B cell (primary cell): ENCODE measurements at regions not wholly inside any gene's neighbourhood (a gene's known extent, or its start where the extent isn't known, plus 50 kb on each side); places are given as distances from the start of the nearest gene placed in this dataset.
"Not testable (repeated sequence)": the region's sequence is repeated elsewhere in the genome, so short reads cannot be mapped to it uniquely, and the experiment has no call there.

Experiments
- ATAC-seq: fragments of 200-7000 bp; cut with Tn5 transposase; one replicate; pipeline ENCODE4 v1.10.0; 2021; ENCODE audit warnings: low read depth, mild to moderate bottlenecking, moderate number of reproducible peaks, moderate library complexity
- CTCF ChIA-PET: fragments of 350-600 bp; sonication (Branson Sonifier 250); formaldehyde crosslinking; loops from one replicate; lab custom pipeline; 2021; ENCODE audit warnings: antibody characterized with exemption, inconsistent platforms; lab: Charles Lee
- POLR2A ChIA-PET: fragments of 350-600 bp; sonication (Branson Sonifier 250); formaldehyde crosslinking; loops from one replicate; lab custom pipeline; 2021; ENCODE audit warnings: antibody characterized with exemption; lab: Charles Lee
- DNase-seq: peaks from one replicate; pipeline ENCODE4 v3.0.0; 2013
- H2AFZ ChIP-seq: 2 replicates; pipeline ENCODE4 v1.6.1; 2012; ENCODE audit warnings: mild to moderate bottlenecking, low read depth, low read length; ENCODE audit not compliant: insufficient read depth, poor library complexity, severe bottlenecking
- H3K27ac ChIP-seq, 2 donors: 1 replicate in 1 of 2; 2 replicates in 1 of 2; pipeline ENCODE4 v1.5.1; 2012 to 2013; ENCODE audit warnings: low read length in 2 of 2, mild to moderate bottlenecking in 2 of 2, moderate library complexity in 1 of 2
- H3K27me3 ChIP-seq, 4 experiments: fragments of 200-600 bp in 1 of 4; sonication (generic) in 1 of 4; replicated peaks in 1 of 4; 1 replicate in 2 of 4; 2 replicates in 2 of 4; pipeline versions ENCODE4 v1.6.1 to v1.7.0; 2013 to 2016; ENCODE audit warnings: low read length in 3 of 4, mild to moderate bottlenecking in 2 of 4, mixed read lengths in 1 of 4, moderate library complexity in 1 of 4; ENCODE audit not compliant: insufficient read depth in 4 of 4, control insufficient read depth in 3 of 4; ENCODE audit errors: control extremely low read depth in 1 of 4
- H3K36me3 ChIP-seq, 2 experiments: replicated peaks in 1 of 2; 1 replicate in 1 of 2; 2 replicates in 1 of 2; pipeline versions ENCODE4 v1.6.1 to v1.7.1; 2013; ENCODE audit warnings: low read length in 1 of 2; ENCODE audit not compliant: insufficient read depth in 2 of 2, control insufficient read depth in 1 of 2; ENCODE audit errors: control extremely low read depth in 1 of 2, extremely low read depth in 1 of 2
- H3K4me1 ChIP-seq, 2 donors: fragments of 200-600 bp in 1 of 2; sonication (generic) in 1 of 2; 1 replicate in 1 of 2; 2 replicates in 1 of 2; pipeline versions ENCODE4 v1.5.1 to v1.6.1; 2013 to 2017; ENCODE audit warnings: low read length in 2 of 2; ENCODE audit not compliant: control insufficient read depth in 2 of 2, insufficient read depth in 2 of 2
- H3K4me2 ChIP-seq: replicated peaks from 2 replicates; pipeline ENCODE3; 2012; ENCODE audit warnings: mild to moderate bottlenecking, low read depth, low read length; ENCODE audit not compliant: poor library complexity, severe bottlenecking
- H3K4me3 ChIP-seq, 5 experiments: fragments of 200-600 bp in 1 of 5; sonication (generic) in 1 of 5; 1 replicate in 3 of 5; 2 replicates in 2 of 5; pipeline versions ENCODE4 v1.5.1 to v1.7.0; 2011 to 2016; ENCODE audit warnings: low read length in 4 of 5, mild to moderate bottlenecking in 4 of 5, low read depth in 2 of 5, control low read depth in 1 of 5, moderate library complexity in 1 of 5; ENCODE audit not compliant: insufficient read depth in 1 of 5; ENCODE audit errors: control extremely low read depth in 1 of 5, extremely low read depth in 1 of 5
- H3K79me2 ChIP-seq: fragments of 200-600 bp; sonication (generic); one replicate; pipeline ENCODE4 v1.6.0; 2016; ENCODE audit warnings: low read length; ENCODE audit not compliant: control insufficient read depth, insufficient read depth
- H3K9ac ChIP-seq: fragments of 200-600 bp; sonication (generic); 2 replicates; pipeline ENCODE4 v1.6.1; 2017; ENCODE audit warnings: mild to moderate bottlenecking, low read length, moderate library complexity
- H3K9me3 ChIP-seq, 3 donors: one replicate each; pipeline versions ENCODE4 v1.6.1 to v1.7.1; 2013; ENCODE audit warnings: low read length in 2 of 3; ENCODE audit not compliant: control insufficient read depth in 2 of 3, insufficient read depth in 1 of 3; ENCODE audit errors: control extremely low read depth in 1 of 3
- H4K20me1 ChIP-seq: 2 replicates; pipeline ENCODE4 v1.6.0; 2012; ENCODE audit warnings: mild to moderate bottlenecking, low read length; ENCODE audit not compliant: insufficient read depth, control insufficient read depth, poor library complexity, severe bottlenecking
- H3K27ac Mint-ChIP-seq: one replicate; pipeline ENCODE4 v1.8.0; 2021; ENCODE audit warnings: mixed read lengths
- H3K27me3 Mint-ChIP-seq: one replicate; pipeline ENCODE4 v1.8.0; 2021; ENCODE audit warnings: mixed read lengths
- H3K4me1 Mint-ChIP-seq: one replicate; pipeline ENCODE4 v1.8.0; 2021; ENCODE audit warnings: mixed read lengths
- H3K4me3 Mint-ChIP-seq: one replicate; pipeline ENCODE4 v1.8.0; 2021; ENCODE audit warnings: mixed read lengths
- H3K9me3 Mint-ChIP-seq: one replicate; pipeline ENCODE4 v1.8.0; 2022; ENCODE audit warnings: mixed read lengths; ENCODE audit not compliant: insufficient read depth
- EZH2 ChIP-seq: IDR thresholded peaks from 2 replicates; pipeline ENCODE4 v1.6.1; 2012; ENCODE audit warnings: borderline replicate concordance, low read depth, mild to moderate bottlenecking, moderate library complexity, low read length; ENCODE audit not compliant: insufficient read depth, poor library complexity, severe bottlenecking
- WGBS: methylation state at CpG from one replicate; pipeline ENCODE4 v1.1.5; 2013; ENCODE audit warnings: missing lambda C conversion rate; ENCODE audit not compliant: insufficient coverage; 5-methylcytosine and 5-hydroxymethylcytosine counted together
- intact Hi-C: fragments of 100-400 bp; cut with micrococcal nuclease; formaldehyde crosslinking; loops from one replicate; pipeline ENCODE4 v1.10.0; 2022
- TF ChIP-seq, protein P1 (sequence below): fragments of 200-600 bp; IDR thresholded peaks from one replicate; pipeline ENCODE4 v1.8.0; 2022; ENCODE audit warnings: antibody characterized with exemption, mild to moderate bottlenecking

DNA sequence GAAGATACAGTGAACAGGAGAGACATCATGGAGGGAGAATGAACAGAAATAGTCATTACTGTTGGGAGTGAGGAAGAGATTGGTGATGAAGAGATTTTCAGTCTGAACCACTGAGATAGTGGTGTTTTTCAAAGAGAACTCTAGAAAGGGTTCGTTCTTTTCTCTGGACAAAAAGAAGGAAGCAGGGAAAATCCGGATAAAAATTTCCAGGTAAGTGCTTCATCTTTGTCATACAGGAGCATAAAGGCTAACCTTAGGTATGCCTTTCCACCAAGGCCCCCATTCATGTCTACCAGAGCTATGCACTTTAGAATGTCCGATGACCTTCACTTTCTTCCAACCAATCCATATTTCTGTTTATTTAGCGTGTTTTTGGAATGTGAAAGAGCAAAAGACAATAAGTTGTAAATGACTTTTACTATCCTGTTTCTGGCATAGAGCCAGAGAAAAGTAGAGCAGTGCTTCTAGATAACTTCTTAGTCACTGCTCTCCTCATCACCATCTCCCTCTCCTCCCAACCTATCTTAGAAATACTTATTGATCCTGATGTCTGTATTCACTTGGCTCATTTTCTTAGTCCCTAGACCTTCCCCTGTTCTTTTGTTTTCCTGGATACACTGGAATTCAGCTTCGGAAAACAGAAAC lies 116.5 kb downstream of the TTC6 start:
- POLR2A ChIA-PET = no interaction called here

DNA sequence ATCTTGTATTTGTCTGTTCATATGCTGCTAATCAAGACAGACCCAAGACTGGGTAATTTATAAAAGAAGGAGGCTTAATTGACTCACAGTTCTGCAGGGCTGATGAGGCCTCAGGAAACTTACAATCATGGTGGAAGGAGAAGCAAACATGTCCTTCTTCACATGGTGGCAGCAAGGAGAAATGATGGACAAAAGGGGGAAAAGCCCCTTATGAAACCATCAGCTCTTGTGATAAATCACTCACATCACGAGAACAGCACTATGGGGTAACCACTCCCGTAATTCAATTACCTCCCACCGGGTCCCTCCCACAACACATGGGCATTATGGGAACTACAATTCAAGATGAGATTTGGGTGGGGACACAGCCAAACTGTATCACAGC lies 117.0 kb downstream of the TTC6 start:
- not testable (repeated sequence) for H3K27ac Mint-ChIP-seq, H3K4me3 Mint-ChIP-seq, ATAC-seq

More for the DNA sequence above, 116.5 kb downstream of the TTC6 start:
- Histone ChIP-seq H2AFZ (no peak overlapping the region), H3K4me1 (no peaks in the 10 kb centered on the region), H3K9ac (no peak overlapping the region), H4K20me1 (no peaks in the 10 kb centered on the region), H3K27me3 (no peaks in the 10 kb centered on the region), H3K36me3 (no peaks in the 10 kb centered on the region), H3K4me3 (no peak overlapping the region), H3K27ac (no peak overlapping the region), H3K4me2 (no peak overlapping the region), H3K9me3 (peaks cover 0 to 3% (median 0%) of the 10 kb centered on the region in 3 donors), H3K79me2 (no peaks in the 10 kb centered on the region)
- Mint-ChIP-seq H3K27me3 (no peaks in the 10 kb centered on the region), H3K27ac (no peak overlapping the region), H3K9me3 (no peaks in the 10 kb centered on the region), H3K4me3 (no peak overlapping the region), H3K4me1 (no peaks in the 10 kb centered on the region)
- WGBS = 94% methylated on average over 2 of the region's 5 CpGs
- ATAC-seq (no peak), DNase-seq (no peak)
- CTCF ChIA-PET = no interaction called here
- TF ChIP-seq, protein P1, sequence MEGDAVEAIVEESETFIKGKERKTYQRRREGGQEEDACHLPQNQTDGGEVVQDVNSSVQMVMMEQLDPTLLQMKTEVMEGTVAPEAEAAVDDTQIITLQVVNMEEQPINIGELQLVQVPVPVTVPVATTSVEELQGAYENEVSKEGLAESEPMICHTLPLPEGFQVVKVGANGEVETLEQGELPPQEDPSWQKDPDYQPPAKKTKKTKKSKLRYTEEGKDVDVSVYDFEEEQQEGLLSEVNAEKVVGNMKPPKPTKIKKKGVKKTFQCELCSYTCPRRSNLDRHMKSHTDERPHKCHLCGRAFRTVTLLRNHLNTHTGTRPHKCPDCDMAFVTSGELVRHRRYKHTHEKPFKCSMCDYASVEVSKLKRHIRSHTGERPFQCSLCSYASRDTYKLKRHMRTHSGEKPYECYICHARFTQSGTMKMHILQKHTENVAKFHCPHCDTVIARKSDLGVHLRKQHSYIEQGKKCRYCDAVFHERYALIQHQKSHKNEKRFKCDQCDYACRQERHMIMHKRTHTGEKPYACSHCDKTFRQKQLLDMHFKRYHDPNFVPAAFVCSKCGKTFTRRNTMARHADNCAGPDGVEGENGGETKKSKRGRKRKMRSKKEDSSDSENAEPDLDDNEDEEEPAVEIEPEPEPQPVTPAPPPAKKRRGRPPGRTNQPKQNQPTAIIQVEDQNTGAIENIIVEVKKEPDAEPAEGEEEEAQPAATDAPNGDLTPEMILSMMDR = no peak
- no peak for TF ChIP-seq EZH2
- intact Hi-C loops = no loop called here

More for the DNA sequence above, 117.0 kb downstream of the TTC6 start:
- H3K4me3 ChIP-seq, H3K9me3 ChIP-seq, DNase-seq, H3K4me1 ChIP-seq, POLR2A ChIA-PET, H3K9ac ChIP-seq, H2AFZ ChIP-seq, H3K27ac ChIP-seq, CTCF ChIA-PET, H3K9me3 Mint-ChIP-seq, H3K27me3 Mint-ChIP-seq, intact Hi-C loops, H3K27me3 ChIP-seq, H3K4me2 ChIP-seq, H3K36me3 ChIP-seq, H4K20me1 ChIP-seq, H3K4me1 Mint-ChIP-seq, H3K79me2 ChIP-seq: not testable (repeated sequence)
- no CpG with 5 or more reads among the region's 3 CpGs for WGBS
